Upper lobe of left lung (tissue), 6 donors: ENCODE measurements at regions not wholly inside any gene's neighbourhood (a gene's known extent, or its start where the extent isn't known, plus 50 kb on each side); places are given as distances from the start of the nearest gene placed in this dataset.

ENCODE experiments used
- ATAC-seq, 2 donors: fragments of 200-7000 bp; cut with Tn5 transposase; one replicate each; pipeline ENCODE4 v1.9.1; 2022; ENCODE audit warnings: mild to moderate bottlenecking in 2 of 2, moderate library complexity in 2 of 2; ENCODE audit not compliant: low FRiP score in 2 of 2
- DNase-seq, 2 donors: peaks; one replicate each; pipeline ENCODE4 v3.0.0-alpha.2; 2019 to 2020
- H3K27ac ChIP-seq, 4 donors: fragments of 200-600 bp; sonication (generic); one replicate each; pipeline ENCODE4 v1.5.1; 2016 to 2019
- H3K27me3 ChIP-seq, 4 donors: fragments of 200-600 bp; sonication (generic); one replicate each; pipeline ENCODE4 v1.5.1; 2017 to 2019
- H3K36me3 ChIP-seq, 4 donors: fragments of 200-600 bp; sonication (generic); one replicate each; pipeline ENCODE4 v1.5.1; 2016 to 2019
- H3K4me1 ChIP-seq, 4 donors: fragments of 200-600 bp; sonication (generic); one replicate each; pipeline ENCODE4 v1.5.1; 2018 to 2019
- H3K4me3 ChIP-seq, 4 donors: fragments of 200-600 bp; sonication (generic); one replicate each; pipeline ENCODE4 v1.5.1; 2017 to 2019; ENCODE audit warnings: mild to moderate bottlenecking in 2 of 4, moderate library complexity in 1 of 4
- H3K9me3 ChIP-seq, 4 donors: fragments of 200-600 bp; sonication (generic); one replicate each; pipeline ENCODE4 v1.5.1; 2018 to 2019
- EP300 ChIP-seq, 4 donors: sonication (generic); formaldehyde crosslinking; IDR thresholded peaks; one replicate each; pipeline ENCODE4 v1.5.1; 2017; ENCODE audit warnings: antibody characterized with exemption in 4 of 4, control low read depth in 2 of 4
- POLR2A ChIP-seq, 4 donors: fragments of 450-650 bp; IDR thresholded peaks; one replicate each; pipeline ENCODE4 v1.5.1; 2016 to 2017; ENCODE audit warnings: antibody characterized with exemption in 4 of 4, mild to moderate bottlenecking in 2 of 4
- POLR2AphosphoS5 ChIP-seq, 2 donors: sonication (generic); formaldehyde crosslinking; IDR thresholded peaks; one replicate each; pipeline ENCODE4 v1.5.1; 2017; ENCODE audit warnings: antibody characterized with exemption in 2 of 2
- WGBS, 2 donors: methylation state at CpG; one replicate each; pipeline ENCODE4 v1.1.5; 2017 to 2018; 5-methylcytosine and 5-hydroxymethylcytosine counted together
- TF ChIP-seq, protein P1 (sequence below), 6 experiments: fragments of 450-650 bp in 4 of 6; fragments of 200-600 bp in 2 of 6; sonication (generic) in 2 of 6; IDR thresholded peaks; one replicate each; pipeline ENCODE4 v1.5.1; 2016 to 2019; ENCODE audit warnings: antibody characterized with exemption in 6 of 6
- donor health status: DM: no; HTN: no; CAD: no; lungs with moderate emphysema.
- donor health status: DM: no; HTN: yes; CAD: no; lungs with severe emphysema.

GRCh38 chr7:115734641-115735040, 295.9 kb downstream of the TFEC start:
- no peak for ATAC-seq
- WGBS, 2 donors: 73 to 82% methylated on average over 3 of the region's 3 CpGs
- TF ChIP-seq POLR2AphosphoS5 (IDR thresholded peaks at IDR 0.05): no peak
- no peak for TF ChIP-seq EP300 (IDR thresholded peaks at IDR 0.05)
- TF ChIP-seq, protein P1, sequence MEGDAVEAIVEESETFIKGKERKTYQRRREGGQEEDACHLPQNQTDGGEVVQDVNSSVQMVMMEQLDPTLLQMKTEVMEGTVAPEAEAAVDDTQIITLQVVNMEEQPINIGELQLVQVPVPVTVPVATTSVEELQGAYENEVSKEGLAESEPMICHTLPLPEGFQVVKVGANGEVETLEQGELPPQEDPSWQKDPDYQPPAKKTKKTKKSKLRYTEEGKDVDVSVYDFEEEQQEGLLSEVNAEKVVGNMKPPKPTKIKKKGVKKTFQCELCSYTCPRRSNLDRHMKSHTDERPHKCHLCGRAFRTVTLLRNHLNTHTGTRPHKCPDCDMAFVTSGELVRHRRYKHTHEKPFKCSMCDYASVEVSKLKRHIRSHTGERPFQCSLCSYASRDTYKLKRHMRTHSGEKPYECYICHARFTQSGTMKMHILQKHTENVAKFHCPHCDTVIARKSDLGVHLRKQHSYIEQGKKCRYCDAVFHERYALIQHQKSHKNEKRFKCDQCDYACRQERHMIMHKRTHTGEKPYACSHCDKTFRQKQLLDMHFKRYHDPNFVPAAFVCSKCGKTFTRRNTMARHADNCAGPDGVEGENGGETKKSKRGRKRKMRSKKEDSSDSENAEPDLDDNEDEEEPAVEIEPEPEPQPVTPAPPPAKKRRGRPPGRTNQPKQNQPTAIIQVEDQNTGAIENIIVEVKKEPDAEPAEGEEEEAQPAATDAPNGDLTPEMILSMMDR (IDR thresholded peaks at IDR 0.05): no peak
- no peak for TF ChIP-seq POLR2A (IDR thresholded peaks at IDR 0.05)
- Histone ChIP-seq H3K9me3 (no peaks in the 10 kb centered on the region), H3K27me3 (no peaks in the 10 kb centered on the region), H3K4me3 (no peak overlapping the region), H3K4me1 (no peaks in the 10 kb centered on the region), H3K36me3 (no peaks in the 10 kb centered on the region), H3K27ac (no peak overlapping the region)
- DNase-seq: no peak

DNA sequence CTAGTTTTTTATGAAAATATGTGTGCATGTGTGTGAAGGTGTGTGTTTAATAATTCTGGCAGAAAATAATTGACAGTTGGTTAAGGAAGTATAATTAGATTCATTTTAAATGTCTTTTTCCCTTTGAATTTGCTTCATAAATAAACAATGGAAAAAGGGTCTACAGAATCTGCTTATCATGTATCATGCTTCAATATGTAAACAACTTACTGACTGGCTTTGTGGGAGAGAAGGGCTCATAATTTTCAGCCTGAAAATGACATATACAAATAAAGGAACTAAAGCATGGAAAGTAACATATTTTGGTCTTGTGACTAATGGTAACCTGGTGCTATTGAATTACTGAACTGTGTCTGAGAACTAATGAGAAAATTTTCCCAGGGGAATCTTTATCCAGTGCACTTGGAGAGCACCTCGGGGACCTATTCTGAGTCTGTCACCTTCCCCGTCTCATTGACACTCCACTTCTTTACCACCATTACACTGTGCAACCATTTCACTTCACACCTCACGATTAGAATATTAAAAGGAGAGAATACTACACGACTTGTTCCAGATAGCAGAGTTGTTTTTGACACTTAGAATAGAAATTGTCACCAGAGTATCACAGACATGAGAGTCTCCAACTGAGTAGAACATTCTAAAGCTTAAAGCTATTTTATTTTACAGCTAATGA, 298.6 kb downstream of the TFEC start:
- Histone ChIP-seq H3K4me3 (no peak overlapping the region), H3K27ac (no peak overlapping the region), H3K36me3 (no peaks in the 10 kb centered on the region), H3K9me3 (no peaks in the 10 kb centered on the region), H3K4me1 (no peaks in the 10 kb centered on the region), H3K27me3 (no peaks in the 10 kb centered on the region)
- ATAC-seq (no peak), DNase-seq (no peak)
- WGBS, 2 donors: 65 to 72% methylated on average over 4 of the region's 4 CpGs
- TF ChIP-seq POLR2A (IDR thresholded peaks at IDR 0.05) (no peak), POLR2AphosphoS5 (IDR thresholded peaks at IDR 0.05) (no peak), EP300 (IDR thresholded peaks at IDR 0.05) (no peak)
- TF ChIP-seq, protein P1 (IDR thresholded peaks at IDR 0.05): no peak

- WGBS, 2 donors: 56 to 87% methylated on average over 2 of the region's 2 CpGs
These were observed 302.0 kb downstream of the TFEC start for GRCh38 chr7:115728518-115728917.

GRCh38 chr7:115724400-115725056, 306.0 kb downstream of the TFEC start:
- Histone ChIP-seq H3K4me3 (no peak overlapping the region), H3K27ac (no peak overlapping the region), H3K4me1 (no peaks in the 10 kb centered on the region), H3K27me3 (no peaks in the 10 kb centered on the region), H3K9me3 (no peaks in the 10 kb centered on the region), H3K36me3 (no peaks in the 10 kb centered on the region)
- no peak for ATAC-seq
- TF ChIP-seq POLR2A (IDR thresholded peaks at IDR 0.05): no peak
- TF ChIP-seq, protein P1 (IDR thresholded peaks at IDR 0.05): no peak
- no peak for TF ChIP-seq POLR2AphosphoS5 (IDR thresholded peaks at IDR 0.05)
- TF ChIP-seq EP300 (IDR thresholded peaks at IDR 0.05): no peak
- whole genome bisulfite sequencing, 2 donors: 52 to 62% methylated on average over 3 of the region's 3 CpGs
- no peak for DNase-seq

More at GRCh38 chr7:115728518-115728917, 302.0 kb downstream of the TFEC start:
- no peaks in the 10 kb centered on the region for H3K4me1 ChIP-seq
- TF ChIP-seq POLR2AphosphoS5 (IDR thresholded peaks at IDR 0.05): no peak
- no peak for TF ChIP-seq EP300 (IDR thresholded peaks at IDR 0.05)
- TF ChIP-seq, protein P1 (IDR thresholded peaks at IDR 0.05): no peak
- TF ChIP-seq POLR2A (IDR thresholded peaks at IDR 0.05): no peak
- ATAC-seq: no peak
- H3K27ac ChIP-seq: no peak overlapping the region
- H3K4me3 ChIP-seq: no peak overlapping the region
- DNase-seq: no peak
- H3K9me3 ChIP-seq: no peaks in the 10 kb centered on the region
- H3K36me3 ChIP-seq: no peaks in the 10 kb centered on the region
- H3K27me3 ChIP-seq: no peaks in the 10 kb centered on the region
